IMR-90 (cell line): ENCODE measurements at regions not wholly inside any gene's neighbourhood (a gene's known extent, or its start where the extent isn't known, plus 50 kb on each side); places are given as distances from the start of the nearest gene placed in this dataset.

Source experiments
- ATAC-seq: fragments of 200-7000 bp; cut with Tn5 transposase; 2 replicates; pipeline ENCODE4 v1.9.1; 2020; ENCODE audit warnings: low read depth, mild to moderate bottlenecking, moderate library complexity
- BruUV-seq: library from RNA; stranded (reverse); fragments of 400-500 nt; replicated peaks from 2 replicates; lab custom pipeline; 2021; lab: Mats Ljungman, UMichigan
- CTCF ChIA-PET: fragments of 300-600 bp; formaldehyde crosslinking; extraction: SDS; loops from one replicate; lab custom pipeline; 2021; ENCODE audit warnings: antibody characterized with exemption; lab: Yijun Ruan, JAX
- POLR2A ChIA-PET: fragments of 300-600 bp; sonication (Branson Sonifier 250); formaldehyde crosslinking; loops from one replicate; lab custom pipeline; 2022; ENCODE audit warnings: antibody characterized with exemption; ENCODE audit not compliant: unreplicated experiment; lab: Charles Lee
- DNase-seq: peaks from one replicate; pipeline ENCODE4 v3.0.0; 2013
- H2AFZ ChIP-seq: replicated peaks from 2 replicates; pipeline ENCODE3; 2013; ENCODE audit warnings: low read length, mild to moderate bottlenecking; ENCODE audit not compliant: poor library complexity
- H2AK5ac ChIP-seq: 2 replicates; pipeline ENCODE4 v1.6.1; 2013; ENCODE audit warnings: low read depth, low read length, inconsistent platforms
- H2AK9ac ChIP-seq: replicated peaks from 2 replicates; pipeline ENCODE3; 2013; ENCODE audit warnings: mild to moderate bottlenecking, low read depth, low read length, moderate library complexity; ENCODE audit not compliant: poor library complexity
- H2BK120ac ChIP-seq: 2 replicates; pipeline ENCODE4 v1.6.1; 2013; ENCODE audit warnings: low read depth, low read length, inconsistent platforms
- H2BK15ac ChIP-seq: 3 replicates; pipeline ENCODE4 v1.6.1; 2013; ENCODE audit warnings: low read depth, low read length, inconsistent platforms
- H2BK20ac ChIP-seq: 2 replicates; pipeline ENCODE4 v1.6.1; 2013; ENCODE audit warnings: low read depth, mild to moderate bottlenecking, inconsistent platforms, low read length, moderate library complexity
- H2BK5ac ChIP-seq: 2 replicates; pipeline ENCODE4 v1.6.1; 2013; ENCODE audit warnings: mild to moderate bottlenecking, low read depth, low read length, inconsistent platforms; ENCODE audit not compliant: poor library complexity, severe bottlenecking
- H3K14ac ChIP-seq: replicated peaks from 2 replicates; pipeline ENCODE4 v1.6.1; 2013; ENCODE audit warnings: low read depth, low read length, inconsistent platforms
- H3K18ac ChIP-seq: 2 replicates; pipeline ENCODE4 v1.6.1; 2013; ENCODE audit warnings: low read depth, low read length, control low read depth
- H3K23ac ChIP-seq: 2 replicates; pipeline ENCODE4 v1.6.1; 2013; ENCODE audit warnings: low read depth, low read length, inconsistent platforms
- H3K27ac ChIP-seq: 2 replicates; pipeline ENCODE4 v1.5.1; 2013; ENCODE audit warnings: mild to moderate bottlenecking, control low read depth, low read length; ENCODE audit not compliant: insufficient read depth
- H3K27me3 ChIP-seq: 2 replicates; pipeline ENCODE4 v1.6.1; 2013; ENCODE audit warnings: low read length; ENCODE audit not compliant: control insufficient read depth, insufficient read depth
- H3K36me3 ChIP-seq: 2 replicates; pipeline ENCODE4 v1.6.1; 2013; ENCODE audit warnings: low read length, mixed read lengths; ENCODE audit not compliant: control insufficient read depth, insufficient read depth
- H3K4ac ChIP-seq: 2 replicates; pipeline ENCODE4 v1.6.1; 2013; ENCODE audit warnings: low read depth, low read length, inconsistent platforms
- H3K4me1 ChIP-seq: 2 replicates; pipeline ENCODE4 v1.6.1; 2013; ENCODE audit warnings: low read length, mixed read lengths; ENCODE audit not compliant: control insufficient read depth, insufficient read depth
- H3K4me2 ChIP-seq: 2 replicates; pipeline ENCODE4 v1.6.1; 2013; ENCODE audit warnings: low read depth, mild to moderate bottlenecking, control low read depth, low read length, moderate library complexity
- H3K4me3 ChIP-seq: 2 replicates; pipeline ENCODE4 v1.5.1; 2013; ENCODE audit warnings: low read depth, mild to moderate bottlenecking, control low read depth, low read length, moderate library complexity; ENCODE audit not compliant: insufficient read depth
- H3K56ac ChIP-seq: 2 replicates; pipeline ENCODE4 v1.6.1; 2013; ENCODE audit warnings: low read length, inconsistent platforms; ENCODE audit not compliant: insufficient read depth; ENCODE audit errors: extremely low read depth
- H3K79me1 ChIP-seq, 2 experiments: 2 replicates each; pipeline ENCODE4 v1.6.1; 2013; ENCODE audit warnings: low read length in 2 of 2, inconsistent platforms in 1 of 2, low read depth in 1 of 2
- H3K9ac ChIP-seq: 2 replicates; pipeline ENCODE4 v1.6.1; 2013; ENCODE audit warnings: low read depth, low read length, control low read depth
- H3K9me1 ChIP-seq: 2 replicates; pipeline ENCODE4 v1.6.1; 2013; ENCODE audit warnings: low read length, inconsistent platforms; ENCODE audit not compliant: insufficient read depth
- H3K9me3 ChIP-seq: 2 replicates; pipeline ENCODE4 v1.6.1; 2013; ENCODE audit warnings: low read length; ENCODE audit not compliant: control insufficient read depth, insufficient read depth
- H4K20me1 ChIP-seq: 2 replicates; pipeline ENCODE4 v1.6.1; 2013; ENCODE audit warnings: low read length, inconsistent platforms; ENCODE audit not compliant: insufficient read depth
- H4K5ac ChIP-seq: 2 replicates; pipeline ENCODE4 v1.6.1; 2013; ENCODE audit warnings: mild to moderate bottlenecking, low read depth, low read length, control low read depth
- H4K8ac ChIP-seq, 2 experiments: 2 replicates each; pipeline ENCODE4 v1.6.1; 2013; ENCODE audit warnings: low read depth in 2 of 2, low read length in 2 of 2, control low read depth in 1 of 2, inconsistent platforms in 1 of 2
- H4K91ac ChIP-seq: 2 replicates; pipeline ENCODE4 v1.6.1; 2013; ENCODE audit warnings: low read depth, low read length, inconsistent platforms; ENCODE audit not compliant: insufficient read depth
- CTCF ChIP-seq: conservative IDR thresholded peaks from 2 replicates; pipeline ENCODE4 v1.5.1; 2012; ENCODE audit warnings: mild to moderate bottlenecking, low read depth, low read length, improper control_type of control experiment
- ELK1 ChIP-seq: fragments of 150-350 bp; IDR thresholded peaks from 2 replicates; pipeline ENCODE4 v1.6.1; 2016; ENCODE audit warnings: low read depth, mild to moderate bottlenecking, low read length, moderate library complexity, borderline replicate concordance
- FOS ChIP-seq: fragments of 150-350 bp; IDR thresholded peaks from 2 replicates; pipeline ENCODE4 v1.6.1; 2016; ENCODE audit warnings: low read depth, low read length
- MAFK ChIP-seq: IDR thresholded peaks from 2 replicates; pipeline ENCODE4 v1.6.1; 2012; ENCODE audit warnings: low read depth, low read length, improper control_type of control experiment
- MAZ ChIP-seq: IDR thresholded peaks from 2 replicates; pipeline ENCODE4 v1.6.1; 2012; ENCODE audit warnings: low read depth, mild to moderate bottlenecking, low read length, improper control_type of control experiment, moderate library complexity, borderline replicate concordance
- POLR2A ChIP-seq: IDR thresholded peaks from 2 replicates; pipeline ENCODE4 v1.6.1; 2012; ENCODE audit warnings: mild to moderate bottlenecking, low read depth, low read length
- RAD21 ChIP-seq: IDR thresholded peaks from 2 replicates; pipeline ENCODE4 v1.6.1; 2012; ENCODE audit warnings: low read length, improper control_type of control experiment
- RCOR1 ChIP-seq: IDR thresholded peaks from 2 replicates; pipeline ENCODE4 v1.6.1; 2012; ENCODE audit warnings: mild to moderate bottlenecking, low read length, improper control_type of control experiment; ENCODE audit not compliant: insufficient replicate concordance
- SMC3 ChIP-seq: fragments of 150-350 bp; IDR thresholded peaks from 2 replicates; pipeline ENCODE4 v1.6.1; 2016; ENCODE audit warnings: low read depth, mild to moderate bottlenecking, antibody characterized with exemption, low read length, moderate library complexity
- USF2 ChIP-seq: fragments of 150-350 bp; IDR thresholded peaks from 2 replicates; pipeline ENCODE4 v1.6.1; 2017; ENCODE audit warnings: mild to moderate bottlenecking, antibody characterized with exemption, low read length, low read depth
- WGBS, 2 experiments: methylation state at CpG; one replicate each; pipeline versions ENCODE4 v1.1.5 to v1.1.7; 2013; ENCODE audit warnings: missing lambda C conversion rate in 2 of 2; ENCODE audit not compliant: insufficient read length in 1 of 2; ENCODE audit errors: extremely low coverage in 2 of 2; 5-methylcytosine and 5-hydroxymethylcytosine counted together
- dilution Hi-C: fragments of 300-500 bp; cut with HindIII; formaldehyde crosslinking; loops from one replicate; pipeline ENCODE4 v1.14.3; 2018; ENCODE audit warnings: low sequenced_read_pairs; ENCODE audit not compliant: unreplicated experiment
- in situ Hi-C: fragments of 300-500 bp; cut with MboI; formaldehyde crosslinking; loops from 3 replicates; pipeline ENCODE4 v1.14.3; 2019; ENCODE audit warnings: low sequenced_read_pairs, inconsistent platforms, mixed read lengths
- intact Hi-C: fragments of 100-400 bp; cut with micrococcal nuclease; formaldehyde crosslinking; loops from 2 replicates; pipeline ENCODE4 v1.10.0; 2022

- no peak overlapping the region for H2AK9ac ChIP-seq
- in situ Hi-C loops, result no loop called here
- no peaks in the 10 kb centered on the region for H4K20me1 ChIP-seq
- no peaks in the 10 kb centered on the region for H3K36me3 ChIP-seq
- no peak overlapping the region for H3K4me3 ChIP-seq
- H3K9ac ChIP-seq, result no peak overlapping the region
- ChIA-PET CTCF (no interaction called here), POLR2A (no interaction called here)
- dilution Hi-C loops, result no loop called here
- H3K14ac ChIP-seq, result no peak overlapping the region
- no peak overlapping the region for H3K18ac ChIP-seq
- H4K8ac ChIP-seq, result no peak overlapping the region
- no peak overlapping the region for H4K91ac ChIP-seq
- no peaks in the 10 kb centered on the region for H3K4me1 ChIP-seq
- TF ChIP-seq CTCF (no peak), RCOR1 (no peak), SMC3 (no peak), USF2 (no peak), ELK1 (no peak), MAFK (no peak), MAZ (no peak), RAD21 (no peak), FOS (no peak), POLR2A (no peak)
- WGBS, 2 experiments, result 20% methylated on average over 1 of the region's 2 CpGs; no CpG with 5 or more reads in 1 of the 2 experiments
- no peak overlapping the region for H2AFZ ChIP-seq
- H3K56ac ChIP-seq, result no peak overlapping the region
- H2BK20ac ChIP-seq, result no peak overlapping the region
- no peaks in the 10 kb centered on the region for H3K27me3 ChIP-seq
- H3K9me3 ChIP-seq, result no peaks in the 10 kb centered on the region
- no peak overlapping the region for H3K23ac ChIP-seq
- no peak overlapping the region for H4K5ac ChIP-seq
- no TSS peak for BruUV-seq
- no peak overlapping the region for H3K4me2 ChIP-seq
- no peak overlapping the region for H2AK5ac ChIP-seq
- intact Hi-C loops, result no loop called here
- H2BK15ac ChIP-seq, result no peak overlapping the region
- no peak for DNase-seq
- H3K27ac ChIP-seq, result no peak overlapping the region
- H2BK120ac ChIP-seq, result no peak overlapping the region
- no peaks in the 10 kb centered on the region for H3K9me1 ChIP-seq
- no peak overlapping the region for H3K4ac ChIP-seq
- H3K79me1 ChIP-seq, result no peaks in the 10 kb centered on the region
- ATAC-seq, result no peak
- H2BK5ac ChIP-seq, result no peak overlapping the region
These were observed 539.5 kb downstream of the ZPLD1 start for GRCh38 chr3:102974333-102974732.
